ENCODE measurements at regions not wholly inside any gene's neighbourhood (a gene's known extent, or its start where the extent isn't known, plus 50 kb on each side); places are given as distances from the start of the nearest gene placed in this dataset.

DNA sequence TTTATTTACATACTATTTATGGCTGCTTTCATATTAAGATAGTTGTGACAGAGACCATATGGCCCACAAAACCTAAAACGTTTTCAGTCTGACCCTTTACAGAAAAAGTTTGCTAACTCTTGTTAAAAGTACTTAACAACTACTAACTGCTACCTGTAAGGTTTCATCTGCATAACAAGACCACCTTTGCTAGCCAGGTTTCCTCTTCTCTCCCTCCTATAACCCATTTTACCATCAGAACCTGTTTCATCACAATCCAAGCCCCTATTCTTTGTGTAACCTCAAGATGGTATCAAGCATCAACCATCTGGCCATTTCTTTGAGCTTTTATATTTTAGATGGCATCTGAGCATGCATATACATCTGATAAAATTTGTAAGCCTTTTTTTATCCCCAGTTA, 305.4 kb downstream of the HHIPL2 start:
- H3K4me1 Mint-ChIP-seq = no peaks in the 10 kb centered on the region
- no peaks in the 10 kb centered on the region for H3K36me3 Mint-ChIP-seq
- ATAC-seq (replicated peaks) (no peak), DNase-seq (no peak)
- H3K27me3 Mint-ChIP-seq = peaks cover 18 to 21% of the 10 kb centered on the region in 2 donors
- H3K9me3 Mint-ChIP-seq = no peaks in the 10 kb centered on the region
- H3K27ac Mint-ChIP-seq = no peak overlapping the region
- no peak overlapping the region for H3K4me3 Mint-ChIP-seq

DNA sequence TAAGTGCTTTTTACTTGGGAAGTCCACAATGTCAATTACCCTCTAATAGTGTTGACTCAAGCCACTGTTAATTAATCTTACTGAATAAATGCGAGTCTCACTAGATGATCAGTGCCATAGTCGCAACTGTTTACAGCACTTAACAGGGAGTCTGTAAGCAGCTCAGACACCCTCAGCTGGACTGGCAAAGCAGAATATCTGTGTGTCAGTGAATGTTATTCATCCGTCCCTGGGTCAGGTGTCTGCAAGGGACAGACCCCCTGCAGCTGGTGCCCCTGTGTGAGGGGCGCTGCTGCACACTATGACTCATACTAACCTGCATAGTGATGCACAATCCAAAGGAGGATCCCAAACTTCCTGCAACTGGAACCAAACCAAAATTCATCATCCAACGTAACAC, 306.5 kb downstream of the HHIPL2 start:
- H3K27ac Mint-ChIP-seq = no peak overlapping the region
- H3K9me3 Mint-ChIP-seq = no peaks in the 10 kb centered on the region
- H3K4me3 Mint-ChIP-seq = no peak overlapping the region
- H3K4me1 Mint-ChIP-seq = no peaks in the 10 kb centered on the region
- ATAC-seq (replicated peaks) (no peak), DNase-seq (no peak)
- peaks cover 12 to 21% of the 10 kb centered on the region in 2 donors for H3K27me3 Mint-ChIP-seq
- H3K36me3 Mint-ChIP-seq = no peaks in the 10 kb centered on the region

DNA sequence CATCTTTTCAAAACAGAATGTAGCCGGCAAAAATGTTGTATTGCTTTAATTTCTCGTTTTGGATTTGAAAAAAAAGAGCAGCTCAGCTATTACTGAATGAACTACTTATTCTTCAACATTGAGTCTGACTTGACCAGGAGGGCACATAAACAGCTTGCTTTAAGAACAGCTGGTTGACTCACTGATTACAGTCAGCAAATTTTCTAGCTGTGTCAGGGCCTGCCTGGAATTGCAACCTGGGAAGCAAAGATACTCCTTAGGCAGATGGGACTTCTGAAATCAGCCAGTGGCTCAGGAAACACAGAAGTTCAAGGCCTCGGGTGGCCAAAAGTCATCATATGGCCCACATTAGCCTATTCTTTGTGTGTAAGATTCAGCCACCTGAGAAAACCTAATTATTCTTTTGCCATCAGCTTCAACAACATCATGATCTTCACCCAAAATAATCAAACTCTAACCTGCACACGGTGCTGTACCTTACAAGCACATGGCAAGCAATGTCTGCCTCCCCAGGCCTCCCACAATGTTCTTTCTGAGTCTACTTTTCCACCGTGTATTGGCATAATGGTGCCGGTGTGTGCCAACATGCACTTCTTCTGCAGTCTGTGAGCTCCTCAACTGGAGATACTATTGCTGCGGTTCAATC, 307.2 kb downstream of the HHIPL2 start:
- Mint-ChIP-seq H3K27me3 (peaks cover 7 to 16% of the 10 kb centered on the region in 2 donors), H3K27ac (no peak overlapping the region), H3K4me1 (no peaks in the 10 kb centered on the region), H3K36me3 (no peaks in the 10 kb centered on the region), H3K9me3 (no peaks in the 10 kb centered on the region), H3K4me3 (no peak overlapping the region)
- no peak for ATAC-seq (replicated peaks)
- DNase-seq = no peak

DNA sequence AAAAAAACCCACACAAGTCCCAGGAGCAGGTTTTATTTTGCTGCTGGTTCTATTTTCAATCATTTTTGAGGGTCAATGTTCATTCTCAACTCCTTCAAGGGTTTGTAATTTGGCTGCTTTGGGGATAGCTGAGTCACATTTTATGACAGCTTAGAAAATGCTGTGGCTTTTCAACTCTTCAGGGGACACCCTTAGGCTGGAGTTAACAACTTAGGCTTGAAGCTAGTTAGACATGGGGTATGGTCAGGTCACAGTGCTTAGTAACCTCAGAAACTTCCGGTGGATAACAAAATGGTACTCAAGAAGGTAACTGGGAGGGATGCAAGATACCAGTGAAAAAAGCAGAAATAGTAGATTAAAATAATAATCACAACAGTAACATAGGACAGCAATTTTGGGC, 308.8 kb downstream of the HHIPL2 start:
- no peaks in the 10 kb centered on the region for H3K4me1 Mint-ChIP-seq
- peaks cover 7 to 18% of the 10 kb centered on the region in 2 donors for H3K27me3 Mint-ChIP-seq
- no peak for ATAC-seq (replicated peaks)
- H3K4me3 Mint-ChIP-seq = no peak overlapping the region
- DNase-seq = no peak
- H3K36me3 Mint-ChIP-seq = no peaks in the 10 kb centered on the region
- H3K27ac Mint-ChIP-seq = no peak overlapping the region
- no peaks in the 10 kb centered on the region for H3K9me3 Mint-ChIP-seq

DNA sequence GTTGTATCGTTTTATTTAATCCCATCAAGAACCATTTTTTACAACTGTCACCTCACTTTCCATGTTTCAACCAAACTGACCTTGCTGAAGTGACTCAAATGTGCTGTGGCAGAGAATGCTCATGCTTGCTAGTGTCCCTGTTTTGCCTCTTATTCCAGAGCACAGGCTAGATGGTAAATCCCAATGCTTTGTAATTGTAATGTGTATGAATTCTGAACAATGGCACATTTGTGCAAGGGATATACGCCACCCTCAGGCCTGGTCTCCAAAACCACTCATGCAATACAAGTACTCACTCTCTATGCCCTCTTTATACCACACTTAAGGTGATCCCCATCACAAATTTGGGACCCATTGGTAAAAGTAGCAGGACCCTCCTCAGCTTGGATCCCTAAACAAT, 313.6 kb downstream of the HHIPL2 start:
- H3K27me3 Mint-ChIP-seq = peaks cover 10% of the 10 kb centered on the region in 2 donors
- ATAC-seq (replicated peaks) = no peak
- H3K4me3 Mint-ChIP-seq = no peak overlapping the region
- H3K9me3 Mint-ChIP-seq = no peaks in the 10 kb centered on the region
- no peaks in the 10 kb centered on the region for H3K36me3 Mint-ChIP-seq
- H3K4me1 Mint-ChIP-seq = no peaks in the 10 kb centered on the region
- H3K27ac Mint-ChIP-seq = no peak overlapping the region
- DNase-seq = no peak

DNA sequence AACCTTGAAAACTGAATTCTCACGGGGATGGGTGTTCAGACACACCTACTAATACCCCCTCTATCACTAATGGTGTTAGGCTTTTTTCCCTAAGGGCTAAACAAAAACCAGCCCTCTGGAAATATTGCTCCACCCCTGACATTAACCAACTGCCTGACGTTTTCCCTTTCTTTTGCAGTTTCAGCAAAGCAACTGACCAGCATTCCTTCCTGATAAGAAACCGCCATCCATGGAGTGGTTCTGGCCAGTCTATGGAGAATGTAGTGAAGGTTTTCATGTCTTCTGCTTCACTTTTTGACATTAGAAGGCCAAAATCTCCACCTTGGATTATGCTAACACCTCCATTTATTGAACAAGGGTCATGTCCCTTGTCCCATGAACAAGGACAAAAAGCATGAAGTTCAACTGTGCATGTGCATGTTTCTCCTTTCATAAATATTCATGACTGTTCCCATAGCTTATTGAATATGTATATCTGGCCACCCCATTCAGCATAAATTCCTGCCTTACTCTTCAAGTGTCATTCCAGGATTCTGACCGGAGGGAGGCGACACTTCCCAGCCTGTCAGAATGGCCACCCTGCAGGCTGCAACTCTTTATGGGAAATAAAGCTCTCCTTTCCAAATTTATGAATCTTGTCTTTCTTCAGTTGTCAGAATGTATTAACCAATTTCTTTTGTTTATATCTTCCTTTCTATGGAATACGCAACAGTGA, 314.3 kb downstream of the HHIPL2 start:
- H3K36me3 Mint-ChIP-seq = no peaks in the 10 kb centered on the region
- H3K9me3 Mint-ChIP-seq = no peaks in the 10 kb centered on the region
- no peak overlapping the region for H3K27ac Mint-ChIP-seq
- no peak overlapping the region for H3K4me3 Mint-ChIP-seq
- H3K4me1 Mint-ChIP-seq = no peaks in the 10 kb centered on the region
- DNase-seq (no peak), ATAC-seq (replicated peaks) (no peak)
- H3K27me3 Mint-ChIP-seq = peaks cover 9 to 10% of the 10 kb centered on the region in 2 donors

DNA sequence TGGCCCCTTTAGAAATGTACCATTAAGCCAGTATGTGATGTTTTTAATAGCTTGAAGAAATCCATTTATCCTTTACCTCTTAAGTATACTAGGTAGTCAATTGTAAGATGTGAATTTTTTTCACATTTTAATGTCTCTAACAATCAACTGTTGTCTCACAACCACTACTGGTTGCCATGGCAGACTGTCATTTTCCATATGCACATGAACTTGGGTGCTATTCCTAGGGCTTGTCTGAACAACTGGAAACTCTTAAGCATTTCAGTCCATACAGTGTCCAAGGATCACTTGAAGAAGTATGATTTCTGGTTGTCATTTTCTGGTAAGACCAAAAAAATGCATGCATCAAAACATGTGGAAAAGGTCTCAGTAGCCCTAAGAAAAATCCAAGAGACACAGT, 315.1 kb downstream of the HHIPL2 start:
- Mint-ChIP-seq H3K27me3 (peaks cover 9 to 10% of the 10 kb centered on the region in 2 donors), H3K9me3 (peaks cover 1% of the 10 kb centered on the region in 2 donors), H3K36me3 (no peaks in the 10 kb centered on the region), H3K4me1 (no peaks in the 10 kb centered on the region), H3K4me3 (no peak overlapping the region), H3K27ac (no peak overlapping the region)
- DNase-seq = no peak
- no peak for ATAC-seq (replicated peaks)

DNA sequence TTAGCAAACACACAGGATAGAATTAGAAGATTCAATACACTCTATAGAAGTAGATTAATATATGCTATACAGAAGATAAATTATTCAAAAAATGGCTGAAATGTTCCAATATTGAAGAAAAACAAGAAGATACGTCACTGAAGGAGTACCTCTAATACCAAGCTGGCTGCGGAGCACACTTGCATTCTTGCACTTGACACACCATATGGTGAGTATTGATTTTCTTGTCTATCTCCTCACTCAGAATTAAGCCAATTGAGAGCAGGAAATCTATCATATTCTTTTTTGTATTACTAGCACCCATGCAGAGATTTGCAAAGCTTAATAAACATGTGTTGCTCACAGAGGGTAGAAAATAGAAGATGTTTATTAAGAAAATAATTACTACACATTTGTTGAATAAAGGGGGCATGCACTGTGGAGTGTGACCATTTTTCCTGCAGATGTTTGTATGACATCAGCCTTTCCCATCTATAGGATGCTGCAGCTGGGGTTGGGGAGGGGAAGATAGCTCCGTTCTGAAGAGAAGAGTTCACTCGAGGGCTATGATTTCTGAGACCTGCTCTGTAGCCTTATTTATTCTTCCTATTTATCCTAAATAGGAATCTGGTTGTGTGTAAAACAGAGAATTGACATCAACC, 318.1 kb downstream of the HHIPL2 start:
- H3K4me1 Mint-ChIP-seq = no peaks in the 10 kb centered on the region
- H3K36me3 Mint-ChIP-seq = no peaks in the 10 kb centered on the region
- H3K27ac Mint-ChIP-seq = no peak overlapping the region
- ATAC-seq (replicated peaks) (no peak), DNase-seq (no peak)
- no peak overlapping the region for H3K4me3 Mint-ChIP-seq
- peaks cover 8 to 13% of the 10 kb centered on the region in 2 donors for H3K27me3 Mint-ChIP-seq
- peaks cover 4 to 9% of the 10 kb centered on the region in 2 donors for H3K9me3 Mint-ChIP-seq

DNA sequence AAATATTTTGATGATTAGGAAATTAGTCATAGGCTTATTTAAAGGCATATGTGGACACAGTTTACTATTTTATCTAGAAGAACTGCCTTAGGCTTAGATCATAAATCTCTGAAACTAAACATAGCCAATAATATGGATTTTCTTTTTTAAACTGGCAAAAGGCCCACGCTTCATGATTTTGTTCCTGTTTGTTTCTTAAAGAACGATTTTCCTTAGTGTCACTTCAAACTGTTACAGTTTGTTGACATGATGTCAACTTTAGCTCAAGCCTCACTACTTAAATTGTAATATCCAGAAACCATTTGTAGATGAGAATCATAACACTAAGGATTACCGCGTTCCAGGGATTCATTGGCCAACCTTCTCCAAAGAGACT, 322.6 kb downstream of the HHIPL2 start:
- DNase-seq = no peak
- H3K27ac Mint-ChIP-seq = no peak overlapping the region
- no peak for ATAC-seq (replicated peaks)
- H3K9me3 Mint-ChIP-seq = peaks cover 4 to 9% of the 10 kb centered on the region in 2 donors
- no peak overlapping the region for H3K4me3 Mint-ChIP-seq
- H3K4me1 Mint-ChIP-seq = no peaks in the 10 kb centered on the region
- no peaks in the 10 kb centered on the region for H3K36me3 Mint-ChIP-seq
- peaks cover 14% of the 10 kb centered on the region in 2 donors for H3K27me3 Mint-ChIP-seq

DNA sequence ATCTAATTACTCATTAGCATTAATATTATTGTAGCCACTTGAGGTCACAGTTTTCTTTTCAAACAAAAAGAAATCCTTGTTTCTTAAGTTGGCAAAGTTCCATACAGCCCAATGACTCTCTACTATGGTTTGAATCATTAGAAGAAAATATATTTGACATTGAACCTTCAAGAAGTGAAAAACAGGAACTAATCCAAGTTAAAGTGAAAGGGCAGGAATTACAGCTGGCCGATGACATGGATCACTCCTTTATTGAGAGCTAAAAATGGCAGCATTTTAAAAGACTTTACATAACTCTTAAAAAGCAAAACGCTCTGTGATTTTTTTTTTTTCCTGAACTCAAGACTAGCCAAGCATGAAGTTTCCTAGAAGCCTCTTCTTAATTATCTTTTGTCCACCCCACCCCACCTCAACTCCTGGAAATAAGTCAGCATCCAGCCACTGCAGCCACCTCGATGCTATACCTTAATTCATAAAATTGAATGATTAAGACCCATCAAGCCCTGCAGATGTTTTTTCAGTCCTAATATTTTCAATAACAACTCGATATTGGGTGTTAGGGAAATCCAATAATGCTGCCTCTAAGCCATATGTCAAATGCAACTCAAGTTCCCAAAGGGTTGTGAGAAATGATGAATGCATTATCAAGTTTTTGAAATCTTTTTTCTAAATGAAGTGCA, 323.1 kb downstream of the HHIPL2 start:
- peaks cover 13 to 14% of the 10 kb centered on the region in 2 donors for H3K27me3 Mint-ChIP-seq
- H3K9me3 Mint-ChIP-seq = peaks cover 4 to 9% of the 10 kb centered on the region in 2 donors
- ATAC-seq (replicated peaks) (no peak), DNase-seq (no peak)
- no peak overlapping the region for H3K27ac Mint-ChIP-seq
- H3K36me3 Mint-ChIP-seq = no peaks in the 10 kb centered on the region
- H3K4me3 Mint-ChIP-seq = no peak overlapping the region
- H3K4me1 Mint-ChIP-seq = no peaks in the 10 kb centered on the region

DNA sequence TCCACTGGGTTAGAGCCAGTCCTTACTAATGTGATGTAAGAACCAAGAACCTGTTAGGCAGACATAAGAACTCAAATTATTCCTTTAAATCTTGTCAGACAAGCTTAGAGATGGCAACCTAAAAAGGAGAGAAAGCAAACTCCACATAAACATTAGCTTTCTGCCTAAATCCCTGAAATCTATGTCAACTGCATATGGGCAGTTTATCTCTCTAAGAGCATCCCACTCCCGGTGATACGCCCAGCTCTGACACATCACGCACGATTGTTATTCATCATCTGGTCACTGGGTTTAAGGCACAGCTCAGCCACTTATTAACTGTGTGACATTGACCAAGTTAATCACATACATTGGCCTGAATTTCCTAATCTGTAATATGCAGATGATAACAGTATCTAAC, 323.7 kb downstream of the HHIPL2 start:
- DNase-seq (no peak), ATAC-seq (replicated peaks) (no peak)
- Mint-ChIP-seq H3K27me3 (peaks cover 8 to 14% of the 10 kb centered on the region in 2 donors), H3K27ac (no peak overlapping the region), H3K9me3 (peaks cover 6 to 9% of the 10 kb centered on the region in 2 donors), H3K36me3 (no peaks in the 10 kb centered on the region), H3K4me1 (no peaks in the 10 kb centered on the region), H3K4me3 (no peak overlapping the region)

DNA sequence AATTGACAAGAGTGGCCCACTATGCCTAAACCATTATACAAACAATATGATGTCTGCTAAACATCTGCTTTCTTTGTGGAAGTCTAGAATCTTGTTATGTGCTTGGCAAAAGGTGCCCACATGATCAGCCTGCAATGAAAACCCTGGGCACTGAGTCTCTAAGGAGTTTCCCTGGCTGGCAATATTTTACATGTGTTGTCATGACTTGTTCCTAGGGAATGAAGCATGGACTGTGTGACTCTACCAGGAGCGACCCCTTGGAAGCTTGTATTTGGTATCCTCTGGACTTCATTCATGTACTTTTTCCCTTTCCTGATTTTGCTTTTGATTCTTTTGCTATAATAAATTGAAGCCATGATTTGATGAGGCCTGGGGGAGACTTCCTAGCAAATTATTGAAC, 324.9 kb downstream of the HHIPL2 start:
- Mint-ChIP-seq H3K4me1 (no peaks in the 10 kb centered on the region), H3K36me3 (no peaks in the 10 kb centered on the region), H3K27me3 (peaks cover 8 to 14% of the 10 kb centered on the region in 2 donors), H3K27ac (no peak overlapping the region), H3K9me3 (peaks cover 8 to 9% of the 10 kb centered on the region in 2 donors), H3K4me3 (no peak overlapping the region)
- no peak for DNase-seq
- no peak for ATAC-seq (replicated peaks)

DNA sequence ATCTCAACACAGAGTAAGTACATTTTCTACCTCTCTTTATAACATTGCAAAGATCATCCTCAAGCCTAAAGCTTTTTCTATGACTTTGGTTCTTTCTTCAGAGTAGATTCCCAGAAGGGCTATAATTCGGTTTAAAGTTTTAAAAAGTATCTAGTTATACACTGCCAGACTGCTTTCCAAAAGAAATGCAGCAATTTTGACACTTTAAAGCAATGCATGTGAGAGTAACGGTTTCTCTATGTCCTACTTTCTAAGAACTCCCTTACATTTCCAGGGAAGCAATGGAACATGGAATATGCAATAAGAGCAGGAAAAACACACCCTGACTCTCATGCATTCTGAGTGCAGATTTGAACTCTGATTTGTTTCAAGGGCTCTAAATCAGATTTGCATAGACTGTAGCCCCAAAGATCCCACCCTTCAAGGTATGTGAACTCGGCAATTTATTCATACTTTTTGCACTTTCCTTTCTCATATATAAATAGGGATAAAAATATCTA, 331.6 kb downstream of the HHIPL2 start:
- H3K27ac Mint-ChIP-seq = no peak overlapping the region
- H3K9me3 Mint-ChIP-seq = peaks cover 0 to 3% of the 10 kb centered on the region in 2 donors
- H3K27me3 Mint-ChIP-seq = peaks cover 12 to 13% of the 10 kb centered on the region in 2 donors
- H3K4me3 Mint-ChIP-seq = no peak overlapping the region
- ATAC-seq (replicated peaks) (no peak), DNase-seq (no peak)
- peaks cover 0 to 3% of the 10 kb centered on the region in 2 donors for H3K4me1 Mint-ChIP-seq
- no peaks in the 10 kb centered on the region for H3K36me3 Mint-ChIP-seq

DNA sequence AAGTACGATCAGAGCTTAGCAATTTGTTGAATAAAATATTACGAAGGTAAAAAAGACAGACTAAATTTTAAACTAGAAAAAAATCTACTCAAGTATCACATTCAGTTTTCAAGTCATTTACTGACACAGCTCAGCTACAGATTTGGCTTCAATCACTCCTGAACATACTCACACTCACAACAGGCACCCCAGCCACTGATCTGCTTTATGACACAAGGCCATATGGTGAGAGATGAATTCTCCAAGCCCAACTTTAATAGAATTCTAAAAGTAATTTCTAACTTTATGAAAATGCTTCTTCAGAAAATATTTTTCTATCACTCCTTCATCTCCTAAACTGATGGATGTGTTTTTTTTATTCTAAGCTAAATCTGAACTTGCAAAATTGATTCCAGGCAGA, 337.1 kb downstream of the HHIPL2 start:
- H3K27me3 Mint-ChIP-seq = peaks cover 10 to 14% of the 10 kb centered on the region in 2 donors
- no peak for DNase-seq
- no peak for ATAC-seq (replicated peaks)
- no peaks in the 10 kb centered on the region for H3K4me1 Mint-ChIP-seq
- peaks cover 0 to 2% of the 10 kb centered on the region in 2 donors for H3K9me3 Mint-ChIP-seq
- no peak overlapping the region for H3K27ac Mint-ChIP-seq
- H3K36me3 Mint-ChIP-seq = no peaks in the 10 kb centered on the region
- no peak overlapping the region for H3K4me3 Mint-ChIP-seq
